IPS-15b (cell line): ENCODE measurements at regions not wholly inside any gene's neighbourhood (a gene's known extent, or its start where the extent isn't known, plus 50 kb on each side); places are given as distances from the start of the nearest gene placed in this dataset.
"Not testable (repeated sequence)": the region's sequence is repeated elsewhere in the genome, so short reads cannot be mapped to it uniquely, and the experiment has no call there.

Source experiments
- H3K27me3 ChIP-seq: one replicate; pipeline ENCODE4 v1.6.1; 2013; ENCODE audit warnings: low read length; ENCODE audit not compliant: control insufficient read depth, insufficient read depth
- H3K36me3 ChIP-seq: one replicate; pipeline ENCODE4 v1.6.1; 2013; ENCODE audit warnings: low read length; ENCODE audit not compliant: control insufficient read depth, insufficient read depth
- H3K4me1 ChIP-seq: one replicate; pipeline ENCODE4 v1.6.1; 2013; ENCODE audit warnings: mild to moderate bottlenecking, low read length; ENCODE audit not compliant: control insufficient read depth, insufficient read depth
- H3K4me3 ChIP-seq: one replicate; pipeline ENCODE4 v1.5.1; 2013; ENCODE audit warnings: low read depth, low read length
- H3K9ac ChIP-seq: one replicate; pipeline ENCODE4 v1.6.1; 2013; ENCODE audit warnings: low read depth, mild to moderate bottlenecking, low read length
- H3K9me3 ChIP-seq: one replicate; pipeline ENCODE4 v1.6.1; 2013; ENCODE audit warnings: mild to moderate bottlenecking, low read length; ENCODE audit not compliant: control insufficient read depth, insufficient read depth

DNA sequence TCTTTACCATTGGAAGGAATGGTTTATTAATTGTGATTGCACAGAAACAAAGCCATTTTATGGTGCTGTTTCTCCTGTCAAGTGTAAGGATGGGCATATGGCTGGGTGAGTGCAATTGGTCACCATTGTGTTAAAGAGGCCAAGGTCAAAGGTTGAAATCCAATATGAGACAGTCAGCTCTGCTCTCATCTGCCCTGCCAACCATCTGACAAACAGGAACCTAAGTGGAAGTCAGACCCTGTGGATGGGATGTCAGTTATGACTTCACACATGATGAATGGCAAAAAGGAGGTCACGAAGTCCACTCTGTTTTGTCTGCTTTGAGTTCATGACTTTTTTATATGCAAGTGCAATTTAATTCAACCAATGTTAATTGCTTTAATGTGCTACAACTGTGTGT lies 172.7 kb upstream of the TMEM229A start:
- no peak overlapping the region for H3K4me3 ChIP-seq
- no peaks in the 10 kb centered on the region for H3K4me1 ChIP-seq
- H3K36me3 ChIP-seq = no peaks in the 10 kb centered on the region
- no peak overlapping the region for H3K9ac ChIP-seq
- H3K27me3 ChIP-seq = no peaks in the 10 kb centered on the region
- no peaks in the 10 kb centered on the region for H3K9me3 ChIP-seq

DNA sequence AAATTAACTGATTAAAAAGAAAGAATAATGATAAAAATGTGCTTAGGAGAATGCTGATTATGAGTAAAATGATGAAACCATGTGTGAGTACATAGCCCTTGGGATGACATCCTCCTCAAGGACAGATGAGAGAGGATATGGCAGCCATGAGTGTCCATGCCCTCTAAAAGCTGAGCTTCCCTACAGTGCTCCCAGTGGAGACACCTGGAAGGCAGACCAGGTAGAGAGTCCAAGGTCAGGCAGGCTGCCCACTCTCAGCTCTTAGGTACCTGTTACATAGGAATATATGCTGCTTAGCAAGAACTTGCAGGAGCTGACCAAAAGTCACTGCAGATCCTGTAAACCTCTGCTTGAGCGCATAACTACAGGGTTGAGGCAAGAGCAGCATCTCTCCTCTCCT lies 169.7 kb upstream of the TMEM229A start:
- H3K4me3 ChIP-seq = no peak overlapping the region
- H3K4me1 ChIP-seq = no peaks in the 10 kb centered on the region
- no peaks in the 10 kb centered on the region for H3K36me3 ChIP-seq
- no peaks in the 10 kb centered on the region for H3K9me3 ChIP-seq
- H3K27me3 ChIP-seq = no peaks in the 10 kb centered on the region
- no peak overlapping the region for H3K9ac ChIP-seq

DNA sequence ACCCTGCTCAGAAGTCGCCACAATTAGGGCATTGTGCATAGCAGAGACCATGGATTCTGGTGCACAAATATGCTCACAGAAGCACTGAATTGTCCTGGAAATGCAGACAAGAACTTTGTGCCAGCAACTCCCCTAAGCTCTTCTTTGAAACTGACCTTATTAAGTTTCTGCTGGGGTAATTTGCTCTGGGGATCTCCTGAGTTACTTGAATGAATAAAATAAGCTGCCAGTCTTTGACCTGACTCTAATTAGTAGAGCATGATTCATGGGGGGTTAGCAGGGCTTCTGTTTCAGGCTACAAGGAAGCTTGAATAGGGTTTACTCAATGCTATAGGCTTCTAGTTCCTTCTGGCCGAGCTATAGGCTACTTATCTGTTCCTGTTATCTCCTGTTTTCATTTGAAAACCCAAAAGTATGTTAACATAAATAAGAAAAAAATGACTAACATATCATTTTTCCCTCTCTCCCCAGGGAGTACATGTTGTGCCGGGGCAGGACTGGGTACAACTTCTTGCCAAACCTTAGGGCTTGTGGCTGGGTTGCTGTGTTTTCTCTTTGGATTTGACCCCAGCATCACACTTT lies 169.0 kb upstream of the TMEM229A start:
- Histone ChIP-seq H3K27me3 (no peaks in the 10 kb centered on the region), H3K4me1 (no peaks in the 10 kb centered on the region), H3K9ac (no peak overlapping the region), H3K9me3 (no peaks in the 10 kb centered on the region), H3K4me3 (no peak overlapping the region), H3K36me3 (no peaks in the 10 kb centered on the region)

DNA sequence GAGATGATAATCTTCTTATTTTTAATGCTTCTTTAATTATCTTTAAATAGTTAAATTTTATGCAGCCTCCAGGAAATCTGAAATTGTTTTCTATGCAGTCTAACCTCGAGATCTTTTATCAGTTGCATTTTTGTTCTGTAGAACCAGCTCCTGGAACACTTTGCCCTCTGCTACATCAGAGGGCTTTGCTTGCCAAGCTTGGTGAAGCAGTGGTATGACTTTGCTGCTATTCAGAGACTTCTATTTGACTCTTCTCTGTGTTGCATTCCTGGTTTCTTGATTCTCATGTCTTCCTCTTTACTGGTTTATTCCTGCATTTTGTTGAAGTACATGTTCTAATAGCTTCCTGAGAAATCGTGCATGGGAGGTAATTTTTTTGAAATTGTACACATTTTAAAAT lies 163.7 kb upstream of the TMEM229A start:
- Histone ChIP-seq H3K4me3 (no peak overlapping the region), H3K9ac (no peak overlapping the region), H3K9me3 (no peaks in the 10 kb centered on the region), H3K27me3 (no peaks in the 10 kb centered on the region), H3K36me3 (no peaks in the 10 kb centered on the region), H3K4me1 (no peaks in the 10 kb centered on the region)

DNA sequence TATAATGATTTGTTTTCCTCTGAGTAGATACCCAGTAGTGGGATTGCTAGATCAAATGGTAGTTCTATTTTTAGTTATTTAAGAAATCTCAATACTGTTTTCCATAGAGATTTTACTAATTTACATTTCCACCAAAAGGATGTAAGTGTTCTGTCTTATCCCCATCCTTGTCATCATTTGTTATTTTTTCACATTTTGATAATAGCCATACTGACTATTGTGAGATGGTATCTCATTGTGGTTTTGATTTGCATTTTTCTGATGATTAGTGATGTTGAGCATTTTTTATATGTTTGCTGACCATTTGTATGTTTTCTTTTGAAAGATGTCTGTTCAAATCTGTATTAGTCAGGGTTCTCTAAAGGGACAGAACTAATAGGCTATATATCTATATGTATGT lies 160.0 kb upstream of the TMEM229A start:
- no peaks in the 10 kb centered on the region for H3K27me3 ChIP-seq
- H3K4me3 ChIP-seq = no peak overlapping the region
- H3K36me3 ChIP-seq = no peaks in the 10 kb centered on the region
- H3K4me1 ChIP-seq = peaks cover 6% of the 10 kb centered on the region
- H3K9me3 ChIP-seq = no peaks in the 10 kb centered on the region
- H3K9ac ChIP-seq = no peak overlapping the region

DNA sequence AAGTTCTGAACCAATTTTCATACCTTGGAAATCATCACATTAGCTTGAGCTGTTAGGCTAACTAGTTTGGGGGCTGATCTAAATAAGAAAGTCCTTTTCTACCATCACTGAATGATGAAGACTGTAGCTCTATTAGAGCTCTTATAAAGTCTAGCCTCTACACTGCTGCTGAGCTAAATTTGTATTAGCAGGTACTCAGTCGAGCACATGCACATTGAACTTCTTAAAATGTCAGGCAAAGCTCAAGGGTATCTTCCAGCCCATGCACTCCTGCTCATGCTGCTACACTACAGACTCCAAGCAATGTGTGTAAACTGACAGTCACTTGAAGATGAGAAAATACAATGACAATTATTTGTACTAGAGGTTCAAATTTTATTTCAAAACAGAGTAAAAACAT lies 158.8 kb upstream of the TMEM229A start:
- peaks cover 6% of the 10 kb centered on the region for H3K4me1 ChIP-seq
- H3K27me3 ChIP-seq = no peaks in the 10 kb centered on the region
- H3K4me3 ChIP-seq = no peak overlapping the region
- no peak overlapping the region for H3K9ac ChIP-seq
- no peaks in the 10 kb centered on the region for H3K9me3 ChIP-seq
- H3K36me3 ChIP-seq = no peaks in the 10 kb centered on the region

DNA sequence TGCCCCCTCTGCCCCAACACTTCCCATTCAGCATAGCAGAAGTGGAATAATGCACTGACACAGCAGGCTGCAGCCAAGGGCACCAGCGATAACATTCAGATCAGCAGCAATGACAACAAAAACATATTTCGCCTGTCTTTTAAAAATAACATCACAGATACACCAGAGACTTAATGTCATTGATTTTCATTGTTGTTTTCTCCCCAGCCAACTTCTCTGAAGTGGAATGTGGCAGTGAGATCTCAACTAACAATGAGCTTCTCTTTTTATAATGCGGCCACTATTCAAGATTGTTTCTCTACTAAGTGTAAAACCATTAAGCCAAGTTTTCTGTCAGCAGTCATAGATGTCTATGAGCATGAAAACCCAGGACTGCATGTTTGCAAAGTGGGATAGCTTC lies 158.2 kb upstream of the TMEM229A start:
- no peaks in the 10 kb centered on the region for H3K9me3 ChIP-seq
- no peak overlapping the region for H3K9ac ChIP-seq
- no peaks in the 10 kb centered on the region for H3K36me3 ChIP-seq
- H3K4me3 ChIP-seq = no peak overlapping the region
- H3K4me1 ChIP-seq = peaks cover 6% of the 10 kb centered on the region
- H3K27me3 ChIP-seq = no peaks in the 10 kb centered on the region

DNA sequence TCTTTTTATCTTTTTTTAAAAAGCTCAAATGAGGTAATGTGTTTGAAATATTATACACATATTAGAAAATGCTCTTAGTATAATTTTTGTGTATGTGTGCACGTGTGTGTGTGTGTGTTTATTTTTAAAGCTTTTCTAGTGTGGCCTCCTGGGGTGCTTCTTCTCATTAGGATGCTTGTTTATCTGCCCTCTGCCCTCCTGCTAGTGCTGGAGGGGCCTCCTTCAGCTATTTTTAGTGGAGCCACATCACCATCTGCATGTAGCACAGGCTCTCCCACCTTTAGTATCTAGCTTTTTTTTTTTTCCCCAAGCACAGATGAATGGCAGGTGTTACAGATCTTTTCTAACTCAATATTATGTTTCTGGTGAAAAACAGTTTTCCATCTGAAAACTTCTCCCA lies 155.7 kb upstream of the TMEM229A start:
- Histone ChIP-seq H3K4me3 (no peak overlapping the region), H3K9me3 (no peaks in the 10 kb centered on the region), H3K4me1 (peaks cover 6% of the 10 kb centered on the region), H3K36me3 (no peaks in the 10 kb centered on the region), H3K9ac (peak overlapping the region; percentile 18), H3K27me3 (no peaks in the 10 kb centered on the region)

DNA sequence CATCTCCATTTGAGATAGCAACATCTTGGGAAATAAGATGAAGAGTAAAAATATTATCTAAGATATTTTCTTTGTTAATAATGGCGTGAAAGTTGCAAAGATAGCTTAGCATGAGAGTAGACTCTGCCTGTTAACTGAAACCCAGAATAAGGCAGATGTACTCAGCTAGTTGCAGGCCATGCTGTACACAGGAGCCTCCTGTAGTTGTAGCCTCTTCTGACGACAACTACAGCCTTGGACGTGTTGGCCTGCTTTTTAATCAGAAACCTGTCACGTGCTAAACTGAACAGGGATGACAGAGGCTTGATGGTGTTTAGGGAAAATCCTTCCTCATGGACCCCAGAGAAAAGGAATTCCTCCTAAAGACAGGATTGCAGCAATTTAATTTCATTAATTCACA lies 155.1 kb upstream of the TMEM229A start:
- H3K27me3 ChIP-seq = no peaks in the 10 kb centered on the region
- no peak overlapping the region for H3K9ac ChIP-seq
- no peaks in the 10 kb centered on the region for H3K9me3 ChIP-seq
- peaks cover 6% of the 10 kb centered on the region for H3K4me1 ChIP-seq
- H3K4me3 ChIP-seq = no peak overlapping the region
- no peaks in the 10 kb centered on the region for H3K36me3 ChIP-seq

DNA sequence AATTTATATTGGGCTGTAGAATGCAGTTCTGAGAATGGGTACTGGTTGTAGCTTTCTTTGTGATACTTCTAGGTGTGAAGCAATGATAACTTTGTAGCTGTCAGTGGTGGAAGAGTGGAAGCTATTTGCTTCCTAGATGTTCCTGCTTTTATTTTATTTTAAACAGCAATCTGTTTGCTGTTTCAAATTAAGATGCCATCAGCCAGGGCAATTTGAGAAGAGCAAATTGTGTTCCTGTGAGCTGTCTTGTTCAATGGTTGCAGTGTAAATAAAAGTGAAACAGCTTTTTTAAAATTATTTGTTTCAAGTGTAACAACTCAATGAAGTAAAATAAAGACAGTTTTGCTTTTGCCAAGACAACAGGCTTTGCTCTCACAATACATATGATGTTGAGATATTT lies 150.8 kb upstream of the TMEM229A start:
- Histone ChIP-seq H3K9ac (no peak overlapping the region), H3K4me3 (no peak overlapping the region), H3K27me3 (no peaks in the 10 kb centered on the region), H3K9me3 (no peaks in the 10 kb centered on the region), H3K36me3 (no peaks in the 10 kb centered on the region), H3K4me1 (peaks cover 6% of the 10 kb centered on the region)

DNA sequence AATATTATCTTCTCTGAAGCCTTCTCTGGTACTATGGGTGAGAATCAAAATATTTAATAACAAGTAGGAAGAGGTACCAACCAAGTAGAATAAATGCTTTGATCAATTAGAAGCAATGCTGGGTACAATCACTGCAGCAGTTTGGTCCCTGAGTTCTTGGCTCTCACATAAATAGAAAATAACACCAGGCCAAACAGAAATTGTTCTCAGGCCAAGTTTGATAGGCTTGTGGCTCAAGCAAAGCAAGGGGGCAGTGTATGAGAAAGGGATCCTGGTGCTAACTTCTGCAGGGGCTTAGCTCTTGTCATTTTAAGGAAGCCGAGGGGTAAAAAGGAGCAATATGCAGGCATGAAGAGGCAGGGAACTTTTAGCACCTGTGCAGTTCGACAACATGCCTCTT lies 146.8 kb upstream of the TMEM229A start:
- Histone ChIP-seq H3K27me3 (no peaks in the 10 kb centered on the region), H3K9ac (no peak overlapping the region), H3K9me3 (no peaks in the 10 kb centered on the region), H3K4me3 (no peak overlapping the region), H3K36me3 (no peaks in the 10 kb centered on the region), H3K4me1 (no peaks in the 10 kb centered on the region)

DNA sequence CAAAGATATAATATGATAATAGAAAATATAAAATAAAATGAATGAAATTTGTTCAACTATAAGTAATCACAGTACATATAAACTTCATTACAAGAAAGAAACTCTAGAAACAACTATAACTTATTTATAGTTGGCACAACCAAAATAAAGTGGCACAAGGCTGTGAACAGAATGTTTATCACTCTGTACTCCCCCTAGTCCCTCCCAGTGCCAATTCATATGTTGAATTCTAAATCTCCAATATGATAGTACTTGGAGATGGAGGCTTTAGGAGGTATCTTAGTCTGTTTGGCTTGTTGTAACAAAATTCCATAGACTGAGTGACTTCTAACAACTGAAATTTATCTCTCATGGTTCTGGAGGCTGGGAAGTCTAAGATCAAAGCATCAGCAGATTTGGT lies 145.0 kb upstream of the TMEM229A start:
- Histone ChIP-seq H3K36me3 (no peaks in the 10 kb centered on the region), H3K4me3 (no peak overlapping the region), H3K27me3 (no peaks in the 10 kb centered on the region), H3K9me3 (no peaks in the 10 kb centered on the region), H3K4me1 (no peaks in the 10 kb centered on the region), H3K9ac (no peak overlapping the region)

DNA sequence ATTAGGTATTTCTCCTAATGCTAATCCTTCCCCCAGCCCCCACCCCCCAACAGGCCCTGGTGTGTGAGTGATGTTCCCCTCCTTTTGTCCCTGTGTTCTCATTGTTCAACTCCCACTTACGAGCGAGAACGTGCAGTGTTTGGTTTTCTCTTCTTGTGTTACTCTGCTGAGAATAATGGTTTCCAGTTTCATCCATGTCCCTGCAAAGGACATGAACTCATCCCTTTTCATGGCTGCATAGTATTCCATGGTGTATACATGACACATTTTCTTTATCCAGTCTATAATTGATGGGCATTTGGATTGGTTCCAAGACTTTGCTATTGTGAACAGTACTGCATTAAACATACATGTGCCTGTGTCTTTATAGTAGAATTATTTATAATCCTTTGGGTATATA lies 138.9 kb upstream of the TMEM229A start:
- H3K9ac ChIP-seq, H3K9me3 ChIP-seq, H3K4me1 ChIP-seq, H3K4me3 ChIP-seq, H3K36me3 ChIP-seq, H3K27me3 ChIP-seq: not testable (repeated sequence)
